ENCODE measurements at regions not wholly inside any gene's neighbourhood (a gene's known extent, or its start where the extent isn't known, plus 50 kb on each side); places are given as distances from the start of the nearest gene placed in this dataset.
"Not testable (repeated sequence)": the region's sequence is repeated elsewhere in the genome, so short reads cannot be mapped to it uniquely, and the experiment has no call there.

DNA sequence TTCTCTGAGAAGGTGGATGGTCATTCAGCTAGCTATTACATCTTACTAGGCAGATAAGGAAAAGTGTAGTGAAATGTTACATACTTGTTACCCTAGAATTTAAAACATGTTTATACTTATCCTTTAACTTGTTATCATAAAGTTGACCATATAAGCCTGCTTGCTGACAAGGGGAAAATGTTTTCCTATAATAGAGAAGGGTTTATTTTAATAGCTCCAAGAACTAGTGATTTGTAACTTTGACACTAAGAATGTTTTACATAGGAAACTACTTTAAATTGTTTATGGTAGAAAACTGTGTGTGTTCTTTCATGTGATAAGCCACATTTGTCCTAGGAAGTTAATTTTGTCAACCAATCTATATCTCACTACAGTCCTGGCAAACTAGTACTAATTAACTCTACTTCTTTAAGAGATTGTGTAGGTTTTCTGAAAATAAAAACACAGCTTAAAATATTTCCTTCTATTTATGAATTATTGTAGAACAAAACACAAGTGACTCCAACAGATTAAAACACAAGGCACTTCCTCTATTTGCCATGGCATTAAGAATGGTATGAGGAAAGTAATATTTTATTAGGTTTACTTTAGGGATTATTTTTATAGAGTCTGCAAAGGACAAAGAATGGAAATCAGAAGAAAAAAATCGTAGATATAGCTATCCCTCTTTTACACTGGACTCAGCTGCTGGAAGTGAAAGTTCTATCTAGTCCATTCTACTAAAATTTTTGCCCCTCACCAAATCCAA lies 233.3 kb upstream of the NBEA start:
- H3K27me3 ChIP-seq (ENCODE audit: insufficient read depth, low read length) = no peaks in the 10 kb centered on the region
- H2AFZ ChIP-seq (ENCODE audit: low read depth, low read length) = no peak overlapping the region
- no peaks in the 10 kb centered on the region for H3K9me3 ChIP-seq (ENCODE audit: low read length)
- no peak overlapping the region for H3K4me3 ChIP-seq (ENCODE audit: low read length)
- H3K4me1 ChIP-seq (ENCODE audit: insufficient read depth, low read length) = no peaks in the 10 kb centered on the region
- H3K36me3 ChIP-seq (ENCODE audit: insufficient read depth, low read length) = no peaks in the 10 kb centered on the region

DNA sequence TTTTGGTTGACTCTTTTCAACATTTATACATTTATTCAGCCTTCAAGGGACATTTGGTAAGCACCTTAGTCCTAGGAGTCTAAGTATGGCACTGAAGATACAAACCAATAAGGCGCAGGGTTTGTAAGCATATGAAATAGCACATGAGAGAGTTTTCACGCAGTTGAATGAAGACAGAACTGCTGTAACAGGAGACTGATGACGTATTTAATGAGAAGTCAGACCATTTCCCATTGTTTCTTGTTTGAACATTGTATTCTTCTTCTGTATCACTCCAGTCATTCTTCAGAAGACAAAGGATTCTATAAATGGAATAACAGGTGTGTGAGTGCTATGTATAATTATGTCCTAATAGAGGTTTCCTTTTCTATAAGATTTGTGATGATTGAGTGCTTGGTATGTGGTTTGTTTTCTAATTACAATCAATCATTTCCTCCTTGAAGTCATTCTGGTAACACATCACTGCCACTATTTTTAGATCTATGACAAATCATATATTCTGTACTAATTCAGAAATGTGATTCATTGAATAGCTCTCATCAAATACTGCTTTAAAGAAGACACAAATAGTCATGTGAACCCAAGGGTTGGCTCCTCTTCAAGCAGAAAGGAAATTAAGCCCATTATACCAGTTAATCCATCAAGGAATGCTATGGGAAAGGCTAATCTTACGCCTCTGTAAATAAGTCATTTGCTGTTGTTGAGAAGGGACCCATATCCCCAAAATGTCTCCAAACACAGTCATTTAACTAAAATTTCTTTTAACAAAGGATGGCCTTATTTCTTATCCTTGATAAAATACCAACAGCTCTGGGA lies 222.8 kb upstream of the NBEA start:
- H3K27me3 ChIP-seq (ENCODE audit: insufficient read depth, low read length) = no peaks in the 10 kb centered on the region
- H3K4me1 ChIP-seq (ENCODE audit: insufficient read depth, low read length) = no peaks in the 10 kb centered on the region
- no peaks in the 10 kb centered on the region for H3K36me3 ChIP-seq (ENCODE audit: insufficient read depth, low read length)
- H2AFZ ChIP-seq (ENCODE audit: low read depth, low read length) = no peak overlapping the region
- H3K4me3 ChIP-seq (ENCODE audit: low read length) = no peak overlapping the region
- no peaks in the 10 kb centered on the region for H3K9me3 ChIP-seq (ENCODE audit: low read length)

DNA sequence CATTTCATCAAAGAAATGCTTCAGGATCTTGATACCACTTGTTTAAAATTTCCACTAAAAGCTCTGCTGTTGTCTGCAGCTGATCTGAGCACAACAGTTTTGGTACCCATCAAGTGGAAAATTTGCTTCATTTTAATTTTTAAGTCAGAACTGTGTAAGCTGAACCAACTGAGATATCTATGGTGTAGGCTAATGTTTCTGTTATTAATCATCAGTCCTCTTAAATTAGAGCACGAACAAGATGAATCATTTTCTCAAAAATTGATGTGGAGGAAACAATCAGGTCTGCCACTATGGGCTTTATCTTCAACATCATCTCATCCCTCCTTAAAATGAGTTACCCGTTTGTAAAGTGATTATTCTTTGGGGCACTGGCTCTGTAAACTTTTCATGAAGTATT lies 221.5 kb upstream of the NBEA start:
- Histone ChIP-seq H3K4me3 (ENCODE audit: low read length) (no peak overlapping the region), H3K4me1 (ENCODE audit: insufficient read depth, low read length) (no peaks in the 10 kb centered on the region), H2AFZ (ENCODE audit: low read depth, low read length) (no peak overlapping the region), H3K9me3 (ENCODE audit: low read length) (no peaks in the 10 kb centered on the region), H3K36me3 (ENCODE audit: insufficient read depth, low read length) (no peaks in the 10 kb centered on the region), H3K27me3 (ENCODE audit: insufficient read depth, low read length) (no peaks in the 10 kb centered on the region)

DNA sequence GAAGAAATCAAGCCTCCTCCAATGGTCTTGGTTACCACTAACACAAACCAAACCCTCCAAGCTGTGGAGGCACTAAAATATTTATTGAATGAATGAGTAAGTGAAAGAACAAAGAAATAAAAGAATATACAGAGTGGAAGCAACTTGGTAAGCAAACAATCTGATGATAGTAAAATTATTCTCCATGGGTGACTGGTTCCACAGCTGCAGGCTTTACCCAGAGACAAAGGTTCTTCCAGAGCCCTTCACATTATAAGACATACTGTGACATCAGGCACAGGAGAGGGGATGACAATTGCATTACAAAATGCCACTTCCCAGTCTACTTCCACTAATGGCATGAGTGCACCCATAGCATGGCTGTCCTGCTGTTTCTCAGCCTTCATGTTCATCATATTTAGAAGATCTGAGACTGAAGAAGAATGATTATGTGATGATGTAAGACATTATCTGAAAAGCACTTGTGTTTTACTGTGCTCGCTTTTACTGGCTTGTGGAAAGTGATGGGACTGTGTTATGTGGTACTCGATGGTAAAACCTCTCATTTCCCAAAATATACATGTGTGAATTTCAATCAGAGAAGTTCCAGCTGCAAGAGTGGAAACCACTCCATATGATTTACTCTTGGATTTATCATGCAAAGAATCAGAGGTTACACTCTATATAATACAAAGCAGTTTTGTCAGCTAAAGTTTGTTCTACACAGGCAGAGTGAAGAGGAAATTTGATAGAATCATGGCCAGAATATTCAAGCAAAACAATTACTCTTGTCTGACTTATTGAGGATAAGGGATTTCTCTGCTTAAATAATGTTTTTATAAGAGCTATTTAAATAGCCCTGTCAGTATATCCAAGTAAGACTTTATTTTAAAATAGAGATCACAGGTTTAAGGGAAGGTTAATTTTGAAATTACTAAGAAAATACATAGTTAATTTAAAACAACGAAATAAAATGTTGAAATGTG lies 220.2 kb upstream of the NBEA start:
- no peak overlapping the region for H3K4me3 ChIP-seq (ENCODE audit: low read length)

DNA sequence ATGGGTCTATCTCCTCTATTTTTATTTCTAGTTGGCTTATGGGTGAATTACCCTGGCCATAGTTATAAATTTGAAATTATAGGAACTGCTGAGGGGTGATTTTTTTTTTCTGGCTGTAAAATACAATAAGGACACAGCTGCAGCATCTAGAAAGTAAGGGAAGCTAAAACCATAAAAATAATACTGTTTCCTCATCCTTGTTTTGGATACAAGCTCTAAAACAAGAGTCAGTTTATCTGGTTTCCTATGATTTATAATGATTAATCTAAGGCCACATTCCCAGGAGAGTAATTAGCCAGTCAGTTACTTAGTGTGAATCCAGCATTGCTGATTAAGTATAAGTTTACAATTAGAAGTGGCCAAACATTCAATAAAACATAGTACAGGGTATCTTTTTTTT lies 219.1 kb upstream of the NBEA start:
- H3K4me1 ChIP-seq (ENCODE audit: insufficient read depth, low read length) = no peaks in the 10 kb centered on the region
- H3K36me3 ChIP-seq (ENCODE audit: insufficient read depth, low read length) = no peaks in the 10 kb centered on the region
- no peak overlapping the region for H2AFZ ChIP-seq (ENCODE audit: low read depth, low read length)
- no peaks in the 10 kb centered on the region for H3K9me3 ChIP-seq (ENCODE audit: low read length)
- H3K27me3 ChIP-seq (ENCODE audit: insufficient read depth, low read length) = no peaks in the 10 kb centered on the region
- H3K4me3 ChIP-seq (ENCODE audit: low read length) = no peak overlapping the region

More for the DNA sequence above, 220.2 kb upstream of the NBEA start:
- no peak overlapping the region for H2AFZ ChIP-seq (ENCODE audit: low read depth, low read length)
- H3K9me3 ChIP-seq (ENCODE audit: low read length) = no peaks in the 10 kb centered on the region
- no peaks in the 10 kb centered on the region for H3K36me3 ChIP-seq (ENCODE audit: insufficient read depth, low read length)
- no peaks in the 10 kb centered on the region for H3K27me3 ChIP-seq (ENCODE audit: insufficient read depth, low read length)
- no peaks in the 10 kb centered on the region for H3K4me1 ChIP-seq (ENCODE audit: insufficient read depth, low read length)

DNA sequence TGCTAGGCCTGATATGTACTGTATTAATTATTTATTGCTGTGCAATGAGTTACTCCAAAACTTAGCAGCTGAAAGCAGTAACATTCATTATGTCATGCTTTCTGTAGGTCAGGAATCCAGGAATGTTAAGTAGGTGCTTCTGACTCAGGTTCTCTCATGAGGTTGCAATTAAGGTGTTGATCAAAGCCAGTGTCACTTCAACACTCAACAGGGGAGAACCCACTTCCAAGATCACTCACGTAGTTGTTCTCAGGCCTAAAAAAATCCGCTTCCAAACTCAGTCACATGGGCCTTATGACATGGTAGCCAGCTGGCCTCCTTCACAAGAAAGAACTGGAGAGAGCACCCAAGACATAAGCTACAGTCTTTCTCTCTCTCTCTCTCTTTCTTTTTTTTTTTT lies 211.1 kb upstream of the NBEA start:
- no peaks in the 10 kb centered on the region for H3K36me3 ChIP-seq (ENCODE audit: insufficient read depth, low read length)
- no peak overlapping the region for H3K4me3 ChIP-seq (ENCODE audit: low read length)
- H3K4me1 ChIP-seq (ENCODE audit: insufficient read depth, low read length) = peaks cover 5% of the 10 kb centered on the region
- no peaks in the 10 kb centered on the region for H3K9me3 ChIP-seq (ENCODE audit: low read length)
- no peak overlapping the region for H2AFZ ChIP-seq (ENCODE audit: low read depth, low read length)
- H3K27me3 ChIP-seq (ENCODE audit: insufficient read depth, low read length) = no peaks in the 10 kb centered on the region

DNA sequence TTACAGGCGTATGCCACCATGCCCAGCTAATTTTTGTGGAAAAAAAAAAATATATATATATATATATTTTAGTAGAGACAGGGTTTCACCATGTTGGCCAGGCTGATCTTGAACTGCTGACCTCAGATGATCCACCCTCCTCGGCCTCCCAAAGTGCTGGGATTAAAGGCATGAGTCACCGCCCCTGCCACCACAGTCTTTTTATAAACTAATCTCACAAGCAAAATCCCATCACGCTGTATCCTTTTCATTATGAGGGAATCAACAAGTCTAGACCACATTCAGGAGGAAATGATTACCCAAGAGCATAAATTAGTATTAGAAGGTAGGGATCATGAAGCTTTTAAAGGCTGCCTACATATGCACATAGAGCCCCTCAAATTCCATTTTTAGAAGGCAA lies 210.6 kb upstream of the NBEA start:
- Histone ChIP-seq H3K36me3 (ENCODE audit: insufficient read depth, low read length) (no peaks in the 10 kb centered on the region), H3K4me3 (ENCODE audit: low read length) (no peak overlapping the region), H3K4me1 (ENCODE audit: insufficient read depth, low read length) (peaks cover 5% of the 10 kb centered on the region), H3K9me3 (ENCODE audit: low read length) (no peaks in the 10 kb centered on the region), H3K27me3 (ENCODE audit: insufficient read depth, low read length) (no peaks in the 10 kb centered on the region), H2AFZ (ENCODE audit: low read depth, low read length) (no peak overlapping the region)

DNA sequence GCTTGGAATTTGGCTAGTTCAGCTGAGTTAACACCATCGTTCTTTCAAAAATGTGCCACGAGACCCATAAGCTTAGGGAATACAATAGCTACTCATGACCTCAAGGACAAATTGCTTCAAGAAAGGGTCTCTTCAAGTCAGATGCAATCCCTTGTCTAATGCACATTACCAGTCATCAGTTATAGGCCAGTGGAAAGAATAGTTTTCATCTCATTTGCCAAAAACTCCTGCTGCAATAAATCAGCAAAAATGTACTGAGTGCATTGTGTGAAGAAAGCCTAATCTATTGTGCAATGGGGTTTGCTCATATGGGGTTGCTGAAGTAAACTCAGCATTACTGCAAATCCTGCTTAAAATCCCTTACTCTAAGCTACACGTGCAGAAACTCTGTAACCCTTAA lies 208.3 kb upstream of the NBEA start:
- H3K27me3 ChIP-seq (ENCODE audit: insufficient read depth, low read length) = no peaks in the 10 kb centered on the region
- no peaks in the 10 kb centered on the region for H3K9me3 ChIP-seq (ENCODE audit: low read length)
- H3K4me3 ChIP-seq (ENCODE audit: low read length) = no peak overlapping the region
- no peaks in the 10 kb centered on the region for H3K36me3 ChIP-seq (ENCODE audit: insufficient read depth, low read length)
- H2AFZ ChIP-seq (ENCODE audit: low read depth, low read length) = no peak overlapping the region
- H3K4me1 ChIP-seq (ENCODE audit: insufficient read depth, low read length) = peaks cover 5% of the 10 kb centered on the region

DNA sequence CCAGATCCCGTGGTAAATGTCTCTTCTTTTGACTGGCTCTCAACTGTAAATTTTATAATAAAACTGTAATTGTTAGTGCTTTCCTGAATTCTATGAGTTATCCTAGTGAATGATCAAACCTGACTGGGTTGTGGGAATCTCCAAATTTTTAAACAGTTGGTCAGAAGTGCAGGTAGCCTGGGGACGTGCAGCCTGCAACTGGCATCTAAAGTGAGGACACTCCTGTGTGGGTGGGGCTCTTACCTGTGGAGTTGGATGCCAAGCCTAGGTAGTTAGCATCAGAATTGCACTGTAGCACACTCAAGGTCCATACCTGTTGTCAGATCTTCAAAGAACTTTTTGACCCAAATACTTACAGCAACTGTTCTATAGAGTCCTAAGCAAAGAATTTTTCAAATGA lies 207.1 kb upstream of the NBEA start:
- Histone ChIP-seq H3K27me3 (ENCODE audit: insufficient read depth, low read length) (no peaks in the 10 kb centered on the region), H2AFZ (ENCODE audit: low read depth, low read length) (no peak overlapping the region), H3K4me1 (ENCODE audit: insufficient read depth, low read length) (peaks cover 5% of the 10 kb centered on the region), H3K4me3 (ENCODE audit: low read length) (no peak overlapping the region), H3K9me3 (ENCODE audit: low read length) (no peaks in the 10 kb centered on the region), H3K36me3 (ENCODE audit: insufficient read depth, low read length) (no peaks in the 10 kb centered on the region)

DNA sequence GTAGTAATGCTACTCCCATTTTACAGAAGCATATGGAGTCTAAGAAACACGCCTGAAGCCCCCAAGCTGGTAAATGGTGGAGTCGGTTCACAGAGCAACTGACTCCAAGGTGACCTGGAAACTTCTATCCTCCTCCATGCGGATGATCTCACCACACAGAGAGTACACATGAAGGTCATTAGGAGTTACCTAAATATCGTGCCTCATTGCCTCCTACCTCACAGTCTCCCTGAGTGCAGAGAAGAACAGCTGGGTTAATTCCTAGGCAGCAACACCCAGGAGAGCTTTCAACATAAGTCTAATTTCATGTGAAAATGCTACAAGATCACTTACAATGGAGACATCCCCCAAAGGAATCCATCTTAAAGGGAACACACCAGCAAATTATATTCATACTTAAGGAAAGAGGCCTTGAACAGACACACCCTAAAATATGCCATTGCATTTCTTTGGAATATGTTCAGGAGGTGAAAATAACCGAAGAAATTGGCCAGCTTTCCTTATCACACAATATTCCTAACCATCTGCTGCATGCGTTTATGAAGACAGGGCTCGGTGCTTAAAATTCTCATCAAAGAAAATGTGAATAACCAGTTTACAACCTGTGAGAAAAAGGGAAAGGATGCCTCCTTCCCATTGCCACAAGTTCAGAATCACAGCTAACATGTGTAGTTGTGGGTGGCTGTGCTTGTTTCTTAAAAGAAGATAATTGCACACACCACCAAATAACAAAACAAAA lies 203.6 kb upstream of the NBEA start:
- Histone ChIP-seq H3K36me3 (ENCODE audit: insufficient read depth, low read length) (no peaks in the 10 kb centered on the region), H2AFZ (ENCODE audit: low read depth, low read length) (no peak overlapping the region), H3K27me3 (ENCODE audit: insufficient read depth, low read length) (no peaks in the 10 kb centered on the region), H3K4me1 (ENCODE audit: insufficient read depth, low read length) (peaks cover 5% of the 10 kb centered on the region), H3K9me3 (ENCODE audit: low read length) (no peaks in the 10 kb centered on the region), H3K4me3 (ENCODE audit: low read length) (no peak overlapping the region)

DNA sequence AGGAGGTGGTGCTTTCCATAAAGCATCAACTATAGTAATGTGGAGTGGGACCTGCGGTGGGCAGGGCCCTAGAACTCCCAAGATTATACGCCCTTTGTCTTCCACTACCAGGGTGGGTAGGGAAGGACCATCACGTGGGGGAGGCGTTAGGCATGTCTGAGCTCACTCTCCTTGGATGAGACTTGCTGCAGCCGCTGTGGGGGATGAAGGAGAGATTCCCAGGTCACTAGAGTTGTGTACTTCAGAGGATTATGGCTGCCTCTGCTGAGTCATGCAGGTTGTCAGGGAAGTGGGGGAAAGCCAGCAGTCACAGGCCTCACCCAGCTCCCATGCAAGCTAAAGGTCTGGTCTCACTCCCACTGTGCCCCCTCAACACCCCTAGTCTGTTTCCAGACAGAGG lies 195.0 kb upstream of the NBEA start:
- H2AFZ ChIP-seq (ENCODE audit: low read depth, low read length); H3K36me3 ChIP-seq (ENCODE audit: insufficient read depth, low read length); H3K4me3 ChIP-seq (ENCODE audit: low read length); H3K9me3 ChIP-seq (ENCODE audit: low read length); H3K4me1 ChIP-seq (ENCODE audit: insufficient read depth, low read length); H3K27me3 ChIP-seq (ENCODE audit: insufficient read depth, low read length): not testable (repeated sequence)

DNA sequence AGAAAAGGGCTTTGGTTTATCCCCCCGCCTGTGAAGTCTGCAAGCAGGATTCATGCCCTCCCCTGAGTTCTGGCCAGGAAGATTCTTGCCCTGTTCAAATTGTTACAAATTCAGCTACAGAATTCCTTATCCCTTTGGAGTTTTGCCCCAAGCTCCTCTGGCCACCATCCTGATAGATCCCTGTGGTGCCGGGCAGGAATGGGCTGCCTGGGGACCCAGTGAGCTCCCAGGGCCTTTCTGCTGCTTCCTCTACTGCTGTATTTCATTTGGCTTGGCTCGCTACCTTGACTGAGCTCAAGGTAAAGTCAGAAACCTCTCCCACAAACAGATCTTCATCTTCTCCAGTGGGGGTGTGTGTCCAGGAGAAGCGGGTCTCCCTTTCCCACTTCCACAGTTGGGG lies 194.6 kb upstream of the NBEA start:
- Histone ChIP-seq H3K4me3 (ENCODE audit: low read length) (no peak overlapping the region), H3K27me3 (ENCODE audit: insufficient read depth, low read length) (peaks cover 8% of the 10 kb centered on the region), H2AFZ (ENCODE audit: low read depth, low read length) (no peak overlapping the region), H3K36me3 (ENCODE audit: insufficient read depth, low read length) (no peaks in the 10 kb centered on the region), H3K4me1 (ENCODE audit: insufficient read depth, low read length) (peaks cover 10% of the 10 kb centered on the region), H3K9me3 (ENCODE audit: low read length) (no peaks in the 10 kb centered on the region)

Data from neuron (in vitro differentiated cells).